Parathyroid adenoma (tissue), 2 donors: ENCODE measurements at regions not wholly inside any gene's neighbourhood (a gene's known extent, or its start where the extent isn't known, plus 50 kb on each side); places are given as distances from the start of the nearest gene placed in this dataset.

ENCODE experiments used
- H2AFZ ChIP-seq: fragments of 300-600 bp; sonication (generic); one replicate; pipeline ENCODE4 v1.7.0; 2017; ENCODE audit warnings: antibody characterized with exemption, mild to moderate bottlenecking
- H3K27ac ChIP-seq: fragments of 300-600 bp; sonication (generic); one replicate; pipeline ENCODE4 v1.7.0; 2017
- H3K27me3 ChIP-seq: fragments of 300-600 bp; sonication (generic); one replicate; pipeline ENCODE4 v1.7.0; 2017; ENCODE audit warnings: low read length; ENCODE audit not compliant: control insufficient read depth, insufficient read depth
- H3K36me3 ChIP-seq: fragments of 300-600 bp; sonication (generic); one replicate; pipeline ENCODE4 v1.7.0; 2017; ENCODE audit warnings: low read length; ENCODE audit not compliant: control insufficient read depth, insufficient read depth
- H3K4me1 ChIP-seq: fragments of 300-600 bp; sonication (generic); one replicate; pipeline ENCODE4 v1.7.0; 2017; ENCODE audit warnings: control low read depth
- H3K4me2 ChIP-seq: fragments of 300-600 bp; sonication (generic); one replicate; pipeline ENCODE4 v1.7.0; 2017; ENCODE audit warnings: low read length
- H3K4me3 ChIP-seq: fragments of 300-600 bp; sonication (generic); one replicate; pipeline ENCODE4 v1.7.0; 2017; ENCODE audit warnings: low read depth, low read length
- H3K79me2 ChIP-seq: fragments of 300-600 bp; sonication (generic); one replicate; pipeline ENCODE4 v1.7.0; 2017; ENCODE audit warnings: control low read depth
- H3K9ac ChIP-seq: fragments of 300-600 bp; sonication (generic); one replicate; pipeline ENCODE4 v1.7.0; 2017; ENCODE audit warnings: mild to moderate bottlenecking
- H3K9me3 ChIP-seq: fragments of 300-600 bp; sonication (generic); one replicate; pipeline ENCODE4 v1.7.0; 2017; ENCODE audit warnings: low read length; ENCODE audit not compliant: control insufficient read depth
- TF ChIP-seq, protein P1 (sequence below): fragments of 300-600 bp; sonication (generic); IDR thresholded peaks from one replicate; pipeline ENCODE4 v1.7.0; 2017; ENCODE audit warnings: antibody characterized with exemption, mild to moderate bottlenecking
- donor health status: primary hyperparathyroidism.

DNA sequence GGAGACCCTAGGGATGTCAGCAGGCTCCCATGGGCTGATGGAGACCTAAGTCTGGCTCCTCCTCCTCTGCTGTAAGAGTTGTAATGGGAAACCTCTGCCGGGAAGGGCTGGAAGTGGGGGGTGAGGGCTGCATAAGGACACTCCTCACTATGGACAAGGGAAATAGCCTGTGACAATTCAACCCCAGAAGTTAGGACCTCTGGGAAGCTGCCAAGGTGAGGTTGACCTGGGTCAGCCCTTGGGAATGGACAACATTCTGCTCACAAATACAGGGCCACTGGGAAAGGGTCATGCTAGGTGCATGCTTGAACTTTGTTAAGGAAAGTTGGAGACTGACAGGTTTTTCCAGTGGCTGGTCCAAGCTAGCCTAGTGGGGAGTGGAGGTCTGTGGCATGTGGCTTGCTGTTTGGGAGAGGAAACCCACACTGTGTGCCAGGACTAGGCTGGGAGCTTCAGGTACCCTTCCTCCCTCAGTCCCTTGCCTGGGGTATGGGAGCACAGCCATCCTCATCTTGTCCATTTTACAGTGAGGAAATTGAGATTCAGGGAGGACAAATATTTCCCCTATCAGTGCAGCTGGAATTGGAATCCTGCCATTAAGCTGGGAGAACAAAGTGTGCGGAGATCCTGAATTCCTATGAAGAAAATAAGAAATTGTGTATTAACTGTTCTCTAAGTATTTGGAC, 190.4 kb downstream of the SALL1 start:
- Histone ChIP-seq H2AFZ (peak overlapping the region; percentile 7), H3K9ac (no peak overlapping the region), H3K4me3 (no peak overlapping the region), H3K79me2 (no peaks in the 10 kb centered on the region), H3K27ac (no peak overlapping the region), H3K4me2 (peak overlapping the region; percentile 17), H3K9me3 (no peaks in the 10 kb centered on the region), H3K36me3 (no peaks in the 10 kb centered on the region), H3K27me3 (no peaks in the 10 kb centered on the region), H3K4me1 (peaks cover 29% of the 10 kb centered on the region)
- TF ChIP-seq, protein P1, sequence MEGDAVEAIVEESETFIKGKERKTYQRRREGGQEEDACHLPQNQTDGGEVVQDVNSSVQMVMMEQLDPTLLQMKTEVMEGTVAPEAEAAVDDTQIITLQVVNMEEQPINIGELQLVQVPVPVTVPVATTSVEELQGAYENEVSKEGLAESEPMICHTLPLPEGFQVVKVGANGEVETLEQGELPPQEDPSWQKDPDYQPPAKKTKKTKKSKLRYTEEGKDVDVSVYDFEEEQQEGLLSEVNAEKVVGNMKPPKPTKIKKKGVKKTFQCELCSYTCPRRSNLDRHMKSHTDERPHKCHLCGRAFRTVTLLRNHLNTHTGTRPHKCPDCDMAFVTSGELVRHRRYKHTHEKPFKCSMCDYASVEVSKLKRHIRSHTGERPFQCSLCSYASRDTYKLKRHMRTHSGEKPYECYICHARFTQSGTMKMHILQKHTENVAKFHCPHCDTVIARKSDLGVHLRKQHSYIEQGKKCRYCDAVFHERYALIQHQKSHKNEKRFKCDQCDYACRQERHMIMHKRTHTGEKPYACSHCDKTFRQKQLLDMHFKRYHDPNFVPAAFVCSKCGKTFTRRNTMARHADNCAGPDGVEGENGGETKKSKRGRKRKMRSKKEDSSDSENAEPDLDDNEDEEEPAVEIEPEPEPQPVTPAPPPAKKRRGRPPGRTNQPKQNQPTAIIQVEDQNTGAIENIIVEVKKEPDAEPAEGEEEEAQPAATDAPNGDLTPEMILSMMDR, result no peak

DNA sequence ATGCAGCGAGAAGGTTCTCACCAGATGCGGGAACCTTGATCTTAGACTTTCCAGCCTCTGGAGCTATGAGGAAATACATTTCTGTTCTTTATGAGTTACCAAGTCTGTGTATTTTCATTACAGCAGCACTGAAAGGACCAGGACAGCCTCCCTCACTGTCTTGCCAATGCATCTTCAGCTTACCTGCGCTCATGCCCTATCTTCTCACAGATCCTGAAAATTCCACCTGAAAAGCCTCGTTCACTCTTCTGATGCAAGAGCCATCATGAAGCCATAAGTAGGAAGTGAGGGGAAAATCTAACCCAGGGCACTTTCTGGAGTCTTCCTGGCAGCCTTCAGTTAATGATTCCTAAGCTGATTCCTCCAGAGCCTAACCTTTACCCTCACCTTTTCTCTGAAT, 194.0 kb downstream of the SALL1 start:
- Histone ChIP-seq H3K4me2 (no peak overlapping the region), H2AFZ (peak overlapping the region; percentile 39)

DNA sequence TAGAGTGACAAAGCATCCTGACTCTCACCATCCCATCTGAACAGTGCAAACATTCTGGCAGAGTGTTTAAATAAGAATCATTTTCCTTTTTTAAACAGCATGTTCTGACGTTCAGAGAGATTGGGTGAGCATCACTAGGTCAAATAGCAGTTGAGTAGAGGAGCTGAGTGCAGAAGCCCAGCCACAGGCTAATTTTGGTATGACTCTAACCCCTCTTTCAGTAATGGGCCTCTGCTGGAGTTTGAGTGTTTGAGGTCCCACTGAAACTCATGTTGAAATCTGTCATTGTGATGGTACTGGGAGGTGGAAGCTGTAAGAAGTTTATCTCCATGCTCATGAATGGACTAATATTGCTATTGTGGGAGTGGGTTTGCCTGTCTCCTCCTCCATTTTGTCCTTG, 194.4 kb downstream of the SALL1 start:
- no peak overlapping the region for H3K4me2 ChIP-seq
- H2AFZ ChIP-seq, result no peak overlapping the region
- no peaks in the 10 kb centered on the region for H3K36me3 ChIP-seq
- H3K4me1 ChIP-seq, result peaks cover 52% of the 10 kb centered on the region
- no peak overlapping the region for H3K9ac ChIP-seq
- H3K9me3 ChIP-seq, result no peaks in the 10 kb centered on the region
- H3K79me2 ChIP-seq, result no peaks in the 10 kb centered on the region
- TF ChIP-seq, protein P1, result no peak
- H3K27ac ChIP-seq, result peak overlapping the region; percentile 20
- H3K27me3 ChIP-seq, result no peaks in the 10 kb centered on the region
- no peak overlapping the region for H3K4me3 ChIP-seq

More for the DNA sequence above, 194.0 kb downstream of the SALL1 start:
- H3K27ac ChIP-seq, result peak overlapping the region; percentile 20
- TF ChIP-seq, protein P1, result no peak
- peaks cover 52% of the 10 kb centered on the region for H3K4me1 ChIP-seq
- no peak overlapping the region for H3K9ac ChIP-seq
- H3K79me2 ChIP-seq, result no peaks in the 10 kb centered on the region
- no peaks in the 10 kb centered on the region for H3K36me3 ChIP-seq
- no peak overlapping the region for H3K4me3 ChIP-seq
- no peaks in the 10 kb centered on the region for H3K27me3 ChIP-seq
- no peaks in the 10 kb centered on the region for H3K9me3 ChIP-seq

DNA sequence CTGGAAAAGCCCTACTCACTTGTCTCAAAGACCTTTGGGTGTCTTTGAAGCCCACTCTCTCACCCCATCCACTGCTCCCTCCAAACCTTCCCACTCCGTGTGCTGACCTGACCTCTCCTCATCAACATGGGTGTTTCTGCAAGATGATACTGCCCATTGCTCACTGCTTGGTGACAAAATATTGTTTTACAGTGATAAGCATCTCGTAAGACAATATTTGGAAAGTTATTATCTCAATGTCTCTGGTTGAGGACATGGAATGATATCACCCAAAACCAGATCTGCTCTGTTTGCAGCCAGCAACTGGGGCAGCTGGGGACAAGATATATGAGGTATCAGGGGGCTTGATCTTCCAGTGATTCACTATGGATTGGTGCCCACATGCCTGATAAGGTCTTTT, 195.8 kb downstream of the SALL1 start:
- H3K4me2 ChIP-seq, result peak overlapping the region; percentile 45
- H3K79me2 ChIP-seq, result no peaks in the 10 kb centered on the region

More for the DNA sequence above, 195.8 kb downstream of the SALL1 start:
- H3K4me3 ChIP-seq, result peak overlapping the region; percentile 25
- TF ChIP-seq, protein P1, result no peak
- H3K4me1 ChIP-seq, result peaks cover 45% of the 10 kb centered on the region
- H3K27ac ChIP-seq, result peak overlapping the region; percentile 78
- H3K36me3 ChIP-seq, result no peaks in the 10 kb centered on the region
- no peaks in the 10 kb centered on the region for H3K9me3 ChIP-seq
- H3K9ac ChIP-seq, result no peak overlapping the region
- no peak overlapping the region for H2AFZ ChIP-seq
- H3K27me3 ChIP-seq, result no peaks in the 10 kb centered on the region
